ENCODE measurements at regions not wholly inside any gene's neighbourhood (a gene's known extent, or its start where the extent isn't known, plus 50 kb on each side); places are given as distances from the start of the nearest gene placed in this dataset.

- Histone ChIP-seq H3K4me3 (no peak overlapping the region), H3K9me3 (peaks cover 0 to 2% (median 0%) of the 10 kb centered on the region in 3 donors), H3K27me3 (no peaks in the 10 kb centered on the region), H3K4me1 (no peaks in the 10 kb centered on the region), H3K36me3 (no peaks in the 10 kb centered on the region), H3K27ac (no peak overlapping the region)
- DNase-seq (no peak), ATAC-seq (no peak)
- in situ Hi-C loops (cut with MboI; ENCODE audit: low sequenced_read_pairs in 4 of 4): no loop called here
- TF ChIP-seq POLR2A (IDR thresholded peaks at IDR 0.05): no peak
- TF ChIP-seq CTCF (IDR thresholded peaks at IDR 0.05 in 4 of 5, conservative IDR thresholded peaks at IDR 0.05 in 1 of 5): no peak
- intact Hi-C loops (cut with DNase I; ENCODE audit: low total_unique reads): no loop called here
Observed at GRCh38 chr12:100692502-100692901, 102.1 kb upstream of the ANO4 start.

DNA sequence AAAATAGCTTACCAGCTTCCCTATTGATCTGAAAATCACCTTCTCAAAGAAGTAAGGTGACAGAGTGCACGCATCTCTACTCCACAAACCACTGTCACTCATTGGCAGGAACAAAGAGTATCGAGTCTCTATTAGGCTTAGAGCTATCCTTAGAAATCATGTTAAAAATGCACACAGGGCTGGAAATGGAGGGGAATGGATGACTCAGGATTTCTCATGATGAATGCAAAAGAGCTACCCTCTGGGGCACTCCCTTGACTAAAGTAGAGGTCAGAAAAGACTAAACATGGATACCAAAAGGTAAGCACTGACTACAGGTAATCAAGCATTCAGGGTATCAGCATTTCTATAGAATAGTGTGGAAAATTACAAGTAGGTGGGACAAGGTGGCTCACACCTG lies 96.1 kb upstream of the ANO4 start:
- no peak overlapping the region for H3K4me3 ChIP-seq
- in situ Hi-C loops (cut with MboI; ENCODE audit: low sequenced_read_pairs in 4 of 4): no loop called here
- intact Hi-C loops (cut with DNase I; ENCODE audit: low total_unique reads): no loop called here

DNA sequence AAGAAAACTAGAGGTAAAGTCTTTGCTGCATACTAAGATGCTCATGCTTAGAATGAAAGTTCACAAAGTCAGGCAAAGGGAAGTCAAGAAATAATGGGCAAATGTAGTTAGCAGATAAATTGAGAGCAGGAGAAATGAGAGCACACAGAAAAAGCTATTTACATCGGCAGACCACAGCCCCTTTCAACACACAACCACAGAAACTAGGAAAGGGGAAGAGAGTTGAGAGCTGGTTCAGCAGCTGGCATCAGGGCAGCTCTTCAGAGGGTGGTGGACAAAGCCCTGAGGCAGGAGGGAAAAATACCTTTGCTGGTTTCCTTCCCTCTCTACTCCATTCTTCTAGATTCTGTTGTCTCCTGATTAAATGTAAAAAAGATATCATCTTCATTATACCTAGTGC lies 95.4 kb upstream of the ANO4 start:
- intact Hi-C loops (cut with DNase I; ENCODE audit: low total_unique reads) (no loop called here), in situ Hi-C loops (cut with MboI; ENCODE audit: low sequenced_read_pairs in 4 of 4) (no loop called here)
- Histone ChIP-seq H3K27ac (no peak overlapping the region), H3K4me3 (no peak overlapping the region), H3K9me3 (no peaks in the 10 kb centered on the region), H3K4me1 (no peaks in the 10 kb centered on the region), H3K27me3 (no peaks in the 10 kb centered on the region), H3K36me3 (no peaks in the 10 kb centered on the region)
- DNase-seq: no peak
- no peak for ATAC-seq
- TF ChIP-seq CTCF (IDR thresholded peaks at IDR 0.05 in 4 of 5, conservative IDR thresholded peaks at IDR 0.05 in 1 of 5) (no peak), POLR2A (IDR thresholded peaks at IDR 0.05) (no peak)

More for the DNA sequence above, 96.1 kb upstream of the ANO4 start:
- Histone ChIP-seq H3K4me1 (no peaks in the 10 kb centered on the region), H3K27ac (no peak overlapping the region), H3K9me3 (no peaks in the 10 kb centered on the region), H3K27me3 (no peaks in the 10 kb centered on the region), H3K36me3 (no peaks in the 10 kb centered on the region)
- TF ChIP-seq CTCF (IDR thresholded peaks at IDR 0.05 in 4 of 5, conservative IDR thresholded peaks at IDR 0.05 in 1 of 5): no peak
- TF ChIP-seq POLR2A (IDR thresholded peaks at IDR 0.05): no peak
- no peak for ATAC-seq
- DNase-seq: no peak

DNA sequence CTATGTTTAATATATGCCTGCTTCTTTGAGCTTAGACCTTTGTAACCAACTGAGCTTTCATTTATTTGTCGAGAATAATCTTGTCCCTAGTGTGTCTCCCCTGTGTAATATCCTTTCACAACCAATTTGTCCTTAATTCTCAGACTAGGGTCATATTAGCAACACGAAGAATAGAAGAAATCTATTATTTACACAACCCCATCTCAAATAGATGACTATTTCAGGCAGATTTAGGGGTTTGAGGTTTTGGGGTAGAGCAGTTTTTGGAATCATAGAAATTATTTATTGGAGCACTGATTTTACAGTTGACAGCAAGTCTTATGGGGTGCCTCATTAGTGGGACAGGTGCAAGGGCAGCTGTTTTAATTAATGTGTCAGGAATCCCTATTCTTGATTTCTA lies 91.2 kb upstream of the ANO4 start:
- no peak overlapping the region for H3K27ac ChIP-seq
- TF ChIP-seq POLR2A (IDR thresholded peaks at IDR 0.05) (no peak), CTCF (IDR thresholded peaks at IDR 0.05 in 4 of 5, conservative IDR thresholded peaks at IDR 0.05 in 1 of 5) (no peak)
- intact Hi-C loops (cut with DNase I; ENCODE audit: low total_unique reads): no loop called here
- DNase-seq (no peak), ATAC-seq (no peak)
- H3K4me3 ChIP-seq: no peak overlapping the region
- H3K27me3 ChIP-seq: no peaks in the 10 kb centered on the region
- in situ Hi-C loops (cut with MboI; ENCODE audit: low sequenced_read_pairs in 4 of 4): no loop called here
- H3K9me3 ChIP-seq: no peaks in the 10 kb centered on the region
- no peaks in the 10 kb centered on the region for H3K4me1 ChIP-seq
- H3K36me3 ChIP-seq: no peaks in the 10 kb centered on the region

- Histone ChIP-seq H3K9me3 (no peaks in the 10 kb centered on the region), H3K27ac (no peak overlapping the region), H3K4me1 (no peaks in the 10 kb centered on the region), H3K4me3 (no peak overlapping the region), H3K36me3 (no peaks in the 10 kb centered on the region), H3K27me3 (no peaks in the 10 kb centered on the region)
- no peak for DNase-seq
- intact Hi-C loops (cut with DNase I; ENCODE audit: low total_unique reads) (no loop called here), in situ Hi-C loops (cut with MboI; ENCODE audit: low sequenced_read_pairs in 4 of 4) (no loop called here)
- no peak for TF ChIP-seq POLR2A (IDR thresholded peaks at IDR 0.05)
- TF ChIP-seq CTCF (IDR thresholded peaks at IDR 0.05 in 4 of 5, conservative IDR thresholded peaks at IDR 0.05 in 1 of 5): no peak
- ATAC-seq: no peak
Observed at GRCh38 chr12:100703868-100704267, 90.7 kb upstream of the ANO4 start.

All from gastrocnemius medialis (tissue), 4 donors.